H9 (cell line): ENCODE measurements at regions not wholly inside any gene's neighbourhood (a gene's known extent, or its start where the extent isn't known, plus 50 kb on each side); places are given as distances from the start of the nearest gene placed in this dataset.

Experiments
- DNase-seq: peaks from one replicate; pipeline ENCODE4 v3.0.0-alpha.2; 2017
- H2AFZ ChIP-seq: one replicate; pipeline ENCODE4 v1.6.1; 2013; ENCODE audit warnings: mild to moderate bottlenecking, low read length, control low read depth, moderate library complexity
- H2AK5ac ChIP-seq: 2 replicates; pipeline ENCODE4 v1.6.1; 2013; ENCODE audit warnings: low read length, control low read depth, mixed read lengths; ENCODE audit not compliant: insufficient read length
- H2BK120ac ChIP-seq: one replicate; pipeline ENCODE4 v1.6.1; 2013; ENCODE audit warnings: low read depth, mild to moderate bottlenecking, low read length, control low read depth, inconsistent platforms; ENCODE audit not compliant: poor library complexity, severe bottlenecking
- H2BK12ac ChIP-seq: 2 replicates; pipeline ENCODE4 v1.6.1; 2013; ENCODE audit warnings: low read length, control low read depth, mixed read lengths, low read depth; ENCODE audit not compliant: insufficient read length
- H2BK15ac ChIP-seq: 2 replicates; pipeline ENCODE4 v1.6.1; 2013; ENCODE audit warnings: low read depth, low read length, control low read depth
- H2BK20ac ChIP-seq: one replicate; pipeline ENCODE4 v1.6.1; 2013; ENCODE audit warnings: low read depth, mild to moderate bottlenecking, low read length, control low read depth, inconsistent platforms; ENCODE audit not compliant: poor library complexity, severe bottlenecking
- H2BK5ac ChIP-seq: 2 replicates; pipeline ENCODE4 v1.6.1; 2013; ENCODE audit warnings: low read length, control low read depth, mixed read lengths; ENCODE audit not compliant: insufficient read length
- H3K14ac ChIP-seq: 2 replicates; pipeline ENCODE4 v1.6.1; 2013; ENCODE audit warnings: low read length, control low read depth; ENCODE audit not compliant: insufficient read depth
- H3K18ac ChIP-seq: 2 replicates; pipeline ENCODE4 v1.6.1; 2013; ENCODE audit warnings: low read depth, mild to moderate bottlenecking, mixed read lengths, low read length, control low read depth; ENCODE audit not compliant: insufficient read length
- H3K23ac ChIP-seq: 2 replicates; pipeline ENCODE4 v1.6.1; 2013; ENCODE audit warnings: low read length, control low read depth, mixed read lengths, low read depth; ENCODE audit not compliant: insufficient read length
- H3K23me2 ChIP-seq: 2 replicates; pipeline ENCODE4 v1.6.1; 2013; ENCODE audit warnings: low read depth, mild to moderate bottlenecking, mixed read lengths, low read length, control low read depth; ENCODE audit not compliant: insufficient read length, poor library complexity, severe bottlenecking
- H3K27ac ChIP-seq: 2 replicates; pipeline ENCODE4 v1.5.1; 2013; ENCODE audit warnings: low read length, control low read depth, mixed read lengths, low read depth; ENCODE audit not compliant: insufficient read length
- H3K27me3 ChIP-seq: 2 replicates; pipeline ENCODE4 v1.6.1; 2013; ENCODE audit warnings: low read length, control low read depth, inconsistent platforms; ENCODE audit not compliant: insufficient read depth
- H3K4ac ChIP-seq: 2 replicates; pipeline ENCODE4 v1.6.1; 2013; ENCODE audit warnings: low read depth, mild to moderate bottlenecking, control low read depth, inconsistent platforms, low read length, moderate library complexity
- H3K4me1 ChIP-seq: 2 replicates; pipeline ENCODE4 v1.6.1; 2013; ENCODE audit warnings: low read length, control low read depth, inconsistent platforms; ENCODE audit not compliant: insufficient read depth
- H3K4me2 ChIP-seq: 2 replicates; pipeline ENCODE4 v1.6.1; 2013; ENCODE audit warnings: low read length, control low read depth, mixed read lengths; ENCODE audit not compliant: insufficient read length, insufficient read depth
- H3K56ac ChIP-seq: 2 replicates; pipeline ENCODE4 v1.6.1; 2013; ENCODE audit warnings: low read depth, mild to moderate bottlenecking, mixed read lengths, low read length, control low read depth; ENCODE audit not compliant: insufficient read length
- H3K79me1 ChIP-seq: 2 replicates; pipeline ENCODE4 v1.6.1; 2013; ENCODE audit warnings: low read depth, mild to moderate bottlenecking, moderate library complexity, low read length, control low read depth, inconsistent platforms; ENCODE audit not compliant: insufficient read depth, poor library complexity, severe bottlenecking
- H3K79me2 ChIP-seq: 2 replicates; pipeline ENCODE4 v1.6.1; 2013; ENCODE audit warnings: low read length, control low read depth, inconsistent platforms; ENCODE audit not compliant: insufficient read depth
- H3K9ac ChIP-seq: 2 replicates; pipeline ENCODE4 v1.6.1; 2013; ENCODE audit warnings: low read length, control low read depth, mixed read lengths; ENCODE audit not compliant: insufficient read length; ENCODE audit errors: extremely low read depth
- H3K9me3 ChIP-seq: one replicate; pipeline ENCODE4 v1.6.1; 2013; ENCODE audit warnings: low read depth, low read length, inconsistent platforms; ENCODE audit not compliant: control insufficient read depth
- H3T11ph ChIP-seq: one replicate; pipeline ENCODE4 v1.6.1; 2013; ENCODE audit warnings: mild to moderate bottlenecking, low read length, control low read depth, inconsistent platforms
- H4K20me1 ChIP-seq: one replicate; pipeline ENCODE4 v1.6.1; 2013; ENCODE audit not compliant: control insufficient read depth, insufficient read length, insufficient read depth
- H4K5ac ChIP-seq: 2 replicates; pipeline ENCODE4 v1.6.1; 2013; ENCODE audit warnings: low read depth, mild to moderate bottlenecking, mixed read lengths, low read length, control low read depth; ENCODE audit not compliant: insufficient read length
- H4K8ac ChIP-seq: replicated peaks from 2 replicates; pipeline ENCODE4 v1.6.1; 2013; ENCODE audit warnings: low read length, control low read depth, mixed read lengths, low read depth; ENCODE audit not compliant: insufficient read length
- H4K91ac ChIP-seq: 2 replicates; pipeline ENCODE4 v1.6.1; 2013; ENCODE audit warnings: low read depth, mild to moderate bottlenecking, moderate library complexity, mixed read lengths, low read length, control low read depth; ENCODE audit not compliant: insufficient read length
- H3K27ac Mint-ChIP-seq, 3 experiments: 2 replicates in 2 of 3; 3 replicates in 1 of 3; pipeline ENCODE4 v1.8.0; 2020 to 2021; ENCODE audit warnings: mixed read lengths in 3 of 3, mild to moderate bottlenecking in 1 of 3, moderate library complexity in 1 of 3
- H3K27me3 Mint-ChIP-seq: 2 replicates; pipeline ENCODE4 v1.8.0; 2021; ENCODE audit warnings: low read depth, mild to moderate bottlenecking, moderate library complexity, mixed read lengths
- H3K36me3 Mint-ChIP-seq, 3 experiments: 2 replicates in 2 of 3; 3 replicates in 1 of 3; pipeline ENCODE4 v1.8.0; 2020 to 2021; ENCODE audit warnings: low read depth in 3 of 3, mixed read lengths in 3 of 3; ENCODE audit not compliant: insufficient read depth in 1 of 3
- H3K4me1 Mint-ChIP-seq, 2 experiments: 2 replicates each; pipeline ENCODE4 v1.8.0; 2020; ENCODE audit warnings: mixed read lengths in 2 of 2
- H3K4me3 Mint-ChIP-seq, 2 experiments: 2 replicates in 1 of 2; 3 replicates in 1 of 2; pipeline ENCODE4 v1.8.0; 2020 to 2021; ENCODE audit warnings: mild to moderate bottlenecking in 2 of 2, mixed read lengths in 2 of 2, moderate library complexity in 1 of 2
- H3K9me3 Mint-ChIP-seq, 2 experiments: 2 replicates in 1 of 2; 3 replicates in 1 of 2; pipeline ENCODE4 v1.8.0; 2020; ENCODE audit warnings: mild to moderate bottlenecking in 2 of 2, mixed read lengths in 2 of 2, moderate library complexity in 1 of 2
- CTCF ChIP-seq: fragments of 200-600 bp; sonication (generic); conservative IDR thresholded peaks from 3 replicates; pipeline ENCODE4 v1.8.0; 2021; ENCODE audit warnings: antibody characterized with exemption, mild to moderate bottlenecking
- WGBS: extraction: QIAGEN DNeasy Blood & Tissue Kit; methylation state at CpG from one replicate; pipeline ENCODE4 v1.1.7; 2013; ENCODE audit warnings: missing lambda C conversion rate, low lambda C conversion rate, mixed read lengths; ENCODE audit not compliant: insufficient read length; ENCODE audit errors: extremely low coverage; 5-methylcytosine and 5-hydroxymethylcytosine counted together

- no peak overlapping the region for H2AFZ ChIP-seq
- no peak overlapping the region for H3T11ph ChIP-seq
- no peak overlapping the region for H4K8ac ChIP-seq
- H2BK20ac ChIP-seq = no peak overlapping the region
- H3K4me2 ChIP-seq = no peak overlapping the region
- H2BK120ac ChIP-seq = no peak overlapping the region
- Mint-ChIP-seq H3K9me3 (peaks cover 0 to 4% of the 10 kb centered on the region in 2 experiments; a peak in 1 of 5 replicates), H3K4me1 (peaks cover 23 to 42% of the 10 kb centered on the region in 2 experiments), H3K4me3 (no peak overlapping the region), H3K27me3 (peaks cover 9% of the 10 kb centered on the region), H3K36me3 (no peaks in the 10 kb centered on the region), H3K27ac (peak overlapping the region in 1 of 3 experiments; percentile 82; a peak in 1 of 7 replicates)
- H2BK5ac ChIP-seq = no peak overlapping the region
- TF ChIP-seq CTCF = no peak
- H3K14ac ChIP-seq = no peak overlapping the region
- H3K79me2 ChIP-seq = no peaks in the 10 kb centered on the region
- no peak overlapping the region for H3K18ac ChIP-seq
- no peak overlapping the region for H3K9ac ChIP-seq
- H3K79me1 ChIP-seq = no peaks in the 10 kb centered on the region
- H3K23ac ChIP-seq = no peak overlapping the region
- H2BK12ac ChIP-seq = no peak overlapping the region
- no peaks in the 10 kb centered on the region for H3K23me2 ChIP-seq
- WGBS = no CpG with 5 or more reads among the region's 11 CpGs
- H4K91ac ChIP-seq = no peak overlapping the region
- no peak overlapping the region for H2BK15ac ChIP-seq
- H4K5ac ChIP-seq = no peak overlapping the region
- no peaks in the 10 kb centered on the region for H3K27me3 ChIP-seq
- H3K27ac ChIP-seq = no peak overlapping the region
- no peak overlapping the region for H2AK5ac ChIP-seq
- H4K20me1 ChIP-seq = no peaks in the 10 kb centered on the region
- no peaks in the 10 kb centered on the region for H3K4me1 ChIP-seq
- no peak for DNase-seq
- no peaks in the 10 kb centered on the region for H3K9me3 ChIP-seq
- H3K56ac ChIP-seq = no peak overlapping the region
- H3K4ac ChIP-seq = no peak overlapping the region
Observed at GRCh38 chr22:48301421-48301820, 1526.3 kb downstream of the BRD1 start.
